ENCODE measurements at regions not wholly inside any gene's neighbourhood (a gene's known extent, or its start where the extent isn't known, plus 50 kb on each side); places are given as distances from the start of the nearest gene placed in this dataset.

GRCh38 chr2:150312271-150312670 lies 175.2 kb downstream of the RND3 start:
- TF ChIP-seq CTCF (IDR thresholded peaks at IDR 0.05) (no peak), POLR2A (IDR thresholded peaks at IDR 0.05) (no peak), POLR2AphosphoS5 (IDR thresholded peaks at IDR 0.05) (no peak), EP300 (IDR thresholded peaks at IDR 0.05) (no peak)

Data from suprapubic skin (tissue), 4 donors.